ENCODE measurements at regions not wholly inside any gene's neighbourhood (a gene's known extent, or its start where the extent isn't known, plus 50 kb on each side); places are given as distances from the start of the nearest gene placed in this dataset.

- Histone ChIP-seq H3K4me3 (ENCODE audit: low read length) (no peak overlapping the region), H3K27me3 (ENCODE audit: insufficient read depth, low read length) (no peaks in the 10 kb centered on the region), H3K9me3 (ENCODE audit: low read length) (no peaks in the 10 kb centered on the region), H3K36me3 (ENCODE audit: insufficient read depth, low read length) (no peaks in the 10 kb centered on the region), H2AFZ (ENCODE audit: low read depth, low read length) (no peak overlapping the region), H3K4me1 (ENCODE audit: insufficient read depth, low read length) (no peaks in the 10 kb centered on the region)
These were observed 290.6 kb downstream of the CBLN4 start for GRCh38 chr20:55714736-55715135.

GRCh38 chr20:55714082-55714481, 291.2 kb downstream of the CBLN4 start:
- no peaks in the 10 kb centered on the region for H3K9me3 ChIP-seq (ENCODE audit: low read length)
- no peaks in the 10 kb centered on the region for H3K36me3 ChIP-seq (ENCODE audit: insufficient read depth, low read length)
- H3K27me3 ChIP-seq (ENCODE audit: insufficient read depth, low read length), result no peaks in the 10 kb centered on the region
- no peaks in the 10 kb centered on the region for H3K4me1 ChIP-seq (ENCODE audit: insufficient read depth, low read length)
- H3K4me3 ChIP-seq (ENCODE audit: low read length), result no peak overlapping the region
- H2AFZ ChIP-seq (ENCODE audit: low read depth, low read length), result no peak overlapping the region

- Histone ChIP-seq H2AFZ (ENCODE audit: low read depth, low read length) (no peak overlapping the region), H3K9me3 (ENCODE audit: low read length) (no peaks in the 10 kb centered on the region), H3K36me3 (ENCODE audit: insufficient read depth, low read length) (no peaks in the 10 kb centered on the region), H3K27me3 (ENCODE audit: insufficient read depth, low read length) (no peaks in the 10 kb centered on the region), H3K4me1 (ENCODE audit: insufficient read depth, low read length) (no peaks in the 10 kb centered on the region), H3K4me3 (ENCODE audit: low read length) (no peak overlapping the region)
These were observed 300.9 kb downstream of the CBLN4 start for GRCh38 chr20:55704458-55704857.

- no peaks in the 10 kb centered on the region for H3K36me3 ChIP-seq (ENCODE audit: insufficient read depth, low read length)
- H2AFZ ChIP-seq (ENCODE audit: low read depth, low read length), result no peak overlapping the region
- H3K4me3 ChIP-seq (ENCODE audit: low read length), result no peak overlapping the region
- H3K9me3 ChIP-seq (ENCODE audit: low read length), result no peaks in the 10 kb centered on the region
- no peaks in the 10 kb centered on the region for H3K27me3 ChIP-seq (ENCODE audit: insufficient read depth, low read length)
- H3K4me1 ChIP-seq (ENCODE audit: insufficient read depth, low read length), result no peaks in the 10 kb centered on the region
These were observed 303.9 kb downstream of the CBLN4 start for GRCh38 chr20:55701467-55701866.

- H3K27me3 ChIP-seq (ENCODE audit: insufficient read depth, low read length), result no peaks in the 10 kb centered on the region
- H3K4me1 ChIP-seq (ENCODE audit: insufficient read depth, low read length), result no peaks in the 10 kb centered on the region
- H3K9me3 ChIP-seq (ENCODE audit: low read length), result no peaks in the 10 kb centered on the region
- no peak overlapping the region for H3K4me3 ChIP-seq (ENCODE audit: low read length)
- no peak overlapping the region for H2AFZ ChIP-seq (ENCODE audit: low read depth, low read length)
- no peaks in the 10 kb centered on the region for H3K36me3 ChIP-seq (ENCODE audit: insufficient read depth, low read length)
These were observed 308.8 kb downstream of the CBLN4 start for GRCh38 chr20:55696520-55696919.

GRCh38 chr20:55693641-55694040, 311.7 kb downstream of the CBLN4 start:
- Histone ChIP-seq H3K27me3 (ENCODE audit: insufficient read depth, low read length) (no peaks in the 10 kb centered on the region), H3K36me3 (ENCODE audit: insufficient read depth, low read length) (no peaks in the 10 kb centered on the region), H3K9me3 (ENCODE audit: low read length) (no peaks in the 10 kb centered on the region), H3K4me1 (ENCODE audit: insufficient read depth, low read length) (no peaks in the 10 kb centered on the region), H2AFZ (ENCODE audit: low read depth, low read length) (no peak overlapping the region), H3K4me3 (ENCODE audit: low read length) (no peak overlapping the region)

- H3K9me3 ChIP-seq (ENCODE audit: low read length), result no peaks in the 10 kb centered on the region
- H3K27me3 ChIP-seq (ENCODE audit: insufficient read depth, low read length), result no peaks in the 10 kb centered on the region
- H3K36me3 ChIP-seq (ENCODE audit: insufficient read depth, low read length), result no peaks in the 10 kb centered on the region
- H2AFZ ChIP-seq (ENCODE audit: low read depth, low read length), result no peak overlapping the region
- no peak overlapping the region for H3K4me3 ChIP-seq (ENCODE audit: low read length)
- H3K4me1 ChIP-seq (ENCODE audit: insufficient read depth, low read length), result no peaks in the 10 kb centered on the region
These were observed 319.5 kb downstream of the CBLN4 start for GRCh38 chr20:55685841-55686240.

- no peak overlapping the region for H2AFZ ChIP-seq (ENCODE audit: low read depth, low read length)
- no peaks in the 10 kb centered on the region for H3K4me1 ChIP-seq (ENCODE audit: insufficient read depth, low read length)
- no peaks in the 10 kb centered on the region for H3K27me3 ChIP-seq (ENCODE audit: insufficient read depth, low read length)
- no peaks in the 10 kb centered on the region for H3K36me3 ChIP-seq (ENCODE audit: insufficient read depth, low read length)
- no peaks in the 10 kb centered on the region for H3K9me3 ChIP-seq (ENCODE audit: low read length)
- no peak overlapping the region for H3K4me3 ChIP-seq (ENCODE audit: low read length)
These were observed 319.9 kb downstream of the CBLN4 start for GRCh38 chr20:55685425-55685824.

GRCh38 chr20:55684578-55684977, 320.7 kb downstream of the CBLN4 start:
- no peak overlapping the region for H2AFZ ChIP-seq (ENCODE audit: low read depth, low read length)
- H3K9me3 ChIP-seq (ENCODE audit: low read length), result no peaks in the 10 kb centered on the region
- no peaks in the 10 kb centered on the region for H3K27me3 ChIP-seq (ENCODE audit: insufficient read depth, low read length)
- no peaks in the 10 kb centered on the region for H3K4me1 ChIP-seq (ENCODE audit: insufficient read depth, low read length)
- no peak overlapping the region for H3K4me3 ChIP-seq (ENCODE audit: low read length)
- no peaks in the 10 kb centered on the region for H3K36me3 ChIP-seq (ENCODE audit: insufficient read depth, low read length)

- Histone ChIP-seq H3K4me1 (ENCODE audit: insufficient read depth, low read length) (no peaks in the 10 kb centered on the region), H3K27me3 (ENCODE audit: insufficient read depth, low read length) (no peaks in the 10 kb centered on the region), H3K36me3 (ENCODE audit: insufficient read depth, low read length) (no peaks in the 10 kb centered on the region), H3K4me3 (ENCODE audit: low read length) (no peak overlapping the region), H3K9me3 (ENCODE audit: low read length) (no peaks in the 10 kb centered on the region), H2AFZ (ENCODE audit: low read depth, low read length) (no peak overlapping the region)
These were observed 326.2 kb downstream of the CBLN4 start for GRCh38 chr20:55678970-55679667.

- Histone ChIP-seq H3K4me3 (ENCODE audit: low read length) (no peak overlapping the region), H3K27me3 (ENCODE audit: insufficient read depth, low read length) (no peaks in the 10 kb centered on the region), H3K9me3 (ENCODE audit: low read length) (no peaks in the 10 kb centered on the region), H2AFZ (ENCODE audit: low read depth, low read length) (no peak overlapping the region), H3K4me1 (ENCODE audit: insufficient read depth, low read length) (no peaks in the 10 kb centered on the region), H3K36me3 (ENCODE audit: insufficient read depth, low read length) (no peaks in the 10 kb centered on the region)
These were observed 327.2 kb downstream of the CBLN4 start for GRCh38 chr20:55678126-55678525.

GRCh38 chr20:55677011-55677410, 328.3 kb downstream of the CBLN4 start:
- no peaks in the 10 kb centered on the region for H3K9me3 ChIP-seq (ENCODE audit: low read length)

GRCh38 chr20:55676097-55676496, 329.2 kb downstream of the CBLN4 start:
- no peak overlapping the region for H3K4me3 ChIP-seq (ENCODE audit: low read length)
- H3K9me3 ChIP-seq (ENCODE audit: low read length), result no peaks in the 10 kb centered on the region
- H2AFZ ChIP-seq (ENCODE audit: low read depth, low read length), result no peak overlapping the region
- no peaks in the 10 kb centered on the region for H3K27me3 ChIP-seq (ENCODE audit: insufficient read depth, low read length)
- H3K4me1 ChIP-seq (ENCODE audit: insufficient read depth, low read length), result no peaks in the 10 kb centered on the region
- no peaks in the 10 kb centered on the region for H3K36me3 ChIP-seq (ENCODE audit: insufficient read depth, low read length)

More at GRCh38 chr20:55677011-55677410, 328.3 kb downstream of the CBLN4 start:
- H3K36me3 ChIP-seq (ENCODE audit: insufficient read depth, low read length), result no peaks in the 10 kb centered on the region
- H3K4me1 ChIP-seq (ENCODE audit: insufficient read depth, low read length), result no peaks in the 10 kb centered on the region
- no peak overlapping the region for H3K4me3 ChIP-seq (ENCODE audit: low read length)
- H2AFZ ChIP-seq (ENCODE audit: low read depth, low read length), result no peak overlapping the region
- H3K27me3 ChIP-seq (ENCODE audit: insufficient read depth, low read length), result no peaks in the 10 kb centered on the region

- Histone ChIP-seq H3K36me3 (ENCODE audit: insufficient read depth, low read length) (no peaks in the 10 kb centered on the region), H3K4me1 (ENCODE audit: insufficient read depth, low read length) (no peaks in the 10 kb centered on the region), H3K9me3 (ENCODE audit: low read length) (no peaks in the 10 kb centered on the region), H3K27me3 (ENCODE audit: insufficient read depth, low read length) (no peaks in the 10 kb centered on the region), H3K4me3 (ENCODE audit: low read length) (no peak overlapping the region), H2AFZ (ENCODE audit: low read depth, low read length) (no peak overlapping the region)
These were observed 336.7 kb downstream of the CBLN4 start for GRCh38 chr20:55668631-55669030.
